PC-9 (cell line): ENCODE measurements at regions not wholly inside any gene's neighbourhood (a gene's known extent, or its start where the extent isn't known, plus 50 kb on each side); places are given as distances from the start of the nearest gene placed in this dataset.

Source experiments
- BruUV-seq: library from RNA; stranded (reverse); fragments of 400-500 nt; replicated peaks from 2 replicates; lab custom pipeline; 2021; lab: Mats Ljungman, UMichigan
- CTCF ChIA-PET: fragments of 300-600 bp; sonication (Branson Sonifier 250); formaldehyde crosslinking; loops from one replicate; lab custom pipeline; 2022; ENCODE audit warnings: antibody characterized with exemption; lab: Charles Lee
- POLR2A ChIA-PET: fragments of 300-600 bp; sonication (Branson Sonifier 250); formaldehyde crosslinking; loops from one replicate; lab custom pipeline; 2022; ENCODE audit warnings: antibody characterized with exemption; ENCODE audit not compliant: unreplicated experiment; lab: Charles Lee
- DNase-seq, 2 experiments: peaks; one replicate each; pipeline versions ENCODE4 v3.0.0 to v3.0.0-alpha.2; 2015 to 2022; ENCODE audit warnings: mixed read lengths in 1 of 2
- H2AFZ ChIP-seq: fragments of 200-600 bp; sonication (generic); 2 replicates; pipeline ENCODE4 v1.8.1; 2017; ENCODE audit warnings: antibody characterized with exemption
- H3F3A ChIP-seq: fragments of 200-600 bp; sonication (generic); 2 replicates; pipeline ENCODE4 v1.8.1; 2017; ENCODE audit warnings: antibody characterized with exemption, mild to moderate bottlenecking, low read depth; ENCODE audit not compliant: insufficient read depth
- H3K27ac ChIP-seq: fragments of 200-600 bp; sonication (generic); 2 replicates; pipeline ENCODE4 v1.6.1; 2016; ENCODE audit warnings: mixed run types
- H3K27me3 ChIP-seq: fragments of 200-600 bp; sonication (generic); 2 replicates; pipeline ENCODE4 v1.6.1; 2016; ENCODE audit warnings: low read depth, mixed run types; ENCODE audit not compliant: insufficient read depth
- H3K36me3 ChIP-seq: fragments of 200-600 bp; sonication (generic); 2 replicates; pipeline ENCODE4 v1.6.1; 2016; ENCODE audit warnings: low read depth, mixed run types
- H3K4me1 ChIP-seq: fragments of 200-600 bp; sonication (generic); replicated peaks from 2 replicates; pipeline ENCODE4 v1.6.1; 2016; ENCODE audit warnings: mixed run types; ENCODE audit not compliant: insufficient read depth
- H3K4me2 ChIP-seq: fragments of 200-600 bp; sonication (generic); 2 replicates; pipeline ENCODE4 v1.6.1; 2017; ENCODE audit warnings: mixed run types
- H3K4me3 ChIP-seq: fragments of 200-600 bp; sonication (generic); 2 replicates; pipeline ENCODE4 v1.6.1; 2016; ENCODE audit warnings: mixed run types
- H3K79me2 ChIP-seq: fragments of 200-600 bp; sonication (generic); 2 replicates; pipeline ENCODE4 v1.6.1; 2017; ENCODE audit warnings: low read depth, mixed run types
- H3K9me2 ChIP-seq: fragments of 200-600 bp; sonication (generic); 2 replicates; pipeline ENCODE4 v1.8.1; 2017; ENCODE audit warnings: mild to moderate bottlenecking; ENCODE audit not compliant: insufficient read depth
- H3K9me3 ChIP-seq: fragments of 200-600 bp; sonication (generic); 2 replicates; pipeline ENCODE4 v1.8.1; 2016; ENCODE audit warnings: low read depth; ENCODE audit not compliant: insufficient read depth
- H4K20me1 ChIP-seq: fragments of 200-600 bp; sonication (generic); 2 replicates; pipeline ENCODE4 v1.8.1; 2017; ENCODE audit not compliant: insufficient read depth
- EZH2 ChIP-seq: fragments of 200-600 bp; sonication (generic); IDR thresholded peaks from 2 replicates; pipeline ENCODE4 v1.8.0; 2017; ENCODE audit warnings: antibody characterized with exemption, low read depth
- intact Hi-C: fragments of 100-400 bp; cut with micrococcal nuclease; formaldehyde crosslinking; loops from one replicate; pipeline ENCODE4 v1.10.0; 2022; ENCODE audit not compliant: unreplicated experiment
- TF ChIP-seq, protein P1 (sequence below): fragments of 200-600 bp; sonication (generic); conservative IDR thresholded peaks from 2 replicates; pipeline ENCODE4 v1.6.1; 2017; ENCODE audit warnings: mixed run types, antibody characterized with exemption, mild to moderate bottlenecking, moderate library complexity

DNA sequence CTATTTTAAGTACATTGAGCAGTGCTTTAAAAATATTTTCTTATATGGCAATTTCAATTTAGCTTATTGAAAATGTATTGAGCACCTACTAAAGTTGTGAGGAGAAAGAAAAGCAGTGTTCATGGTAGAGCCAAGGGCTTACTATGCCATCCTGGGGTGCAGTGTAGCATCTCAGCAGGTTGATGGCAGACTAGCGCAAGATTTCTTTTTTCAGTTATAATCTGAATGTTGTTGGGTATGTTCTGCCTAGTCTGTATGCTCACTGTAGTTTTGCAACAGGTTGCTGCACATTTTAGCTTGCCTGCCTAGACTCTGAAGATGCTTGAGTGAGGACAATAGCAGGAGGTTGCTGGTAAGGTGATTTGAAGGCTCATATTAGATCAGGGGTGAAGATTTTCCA, 103.1 kb upstream of the UNC13C start:
- no peaks in the 10 kb centered on the region for H3K27me3 ChIP-seq
- H3K27ac ChIP-seq, result no peak overlapping the region
- no peaks in the 10 kb centered on the region for H3K9me3 ChIP-seq
- no TSS peak for BruUV-seq
- H3K4me2 ChIP-seq, result no peak overlapping the region
- no peak overlapping the region for H2AFZ ChIP-seq
- CTCF ChIA-PET, result no interaction called here
- no peaks in the 10 kb centered on the region for H3K79me2 ChIP-seq
- H3K9me2 ChIP-seq, result no peaks in the 10 kb centered on the region
- H3F3A ChIP-seq, result no peaks in the 10 kb centered on the region
- POLR2A ChIA-PET, result no interaction called here
- no peaks in the 10 kb centered on the region for H3K36me3 ChIP-seq
- DNase-seq, result no peak
- H4K20me1 ChIP-seq, result no peaks in the 10 kb centered on the region
- TF ChIP-seq, protein P1, sequence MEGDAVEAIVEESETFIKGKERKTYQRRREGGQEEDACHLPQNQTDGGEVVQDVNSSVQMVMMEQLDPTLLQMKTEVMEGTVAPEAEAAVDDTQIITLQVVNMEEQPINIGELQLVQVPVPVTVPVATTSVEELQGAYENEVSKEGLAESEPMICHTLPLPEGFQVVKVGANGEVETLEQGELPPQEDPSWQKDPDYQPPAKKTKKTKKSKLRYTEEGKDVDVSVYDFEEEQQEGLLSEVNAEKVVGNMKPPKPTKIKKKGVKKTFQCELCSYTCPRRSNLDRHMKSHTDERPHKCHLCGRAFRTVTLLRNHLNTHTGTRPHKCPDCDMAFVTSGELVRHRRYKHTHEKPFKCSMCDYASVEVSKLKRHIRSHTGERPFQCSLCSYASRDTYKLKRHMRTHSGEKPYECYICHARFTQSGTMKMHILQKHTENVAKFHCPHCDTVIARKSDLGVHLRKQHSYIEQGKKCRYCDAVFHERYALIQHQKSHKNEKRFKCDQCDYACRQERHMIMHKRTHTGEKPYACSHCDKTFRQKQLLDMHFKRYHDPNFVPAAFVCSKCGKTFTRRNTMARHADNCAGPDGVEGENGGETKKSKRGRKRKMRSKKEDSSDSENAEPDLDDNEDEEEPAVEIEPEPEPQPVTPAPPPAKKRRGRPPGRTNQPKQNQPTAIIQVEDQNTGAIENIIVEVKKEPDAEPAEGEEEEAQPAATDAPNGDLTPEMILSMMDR, result no peak
- no peak for TF ChIP-seq EZH2
- no peak overlapping the region for H3K4me3 ChIP-seq
- intact Hi-C loops, result no loop called here
- no peaks in the 10 kb centered on the region for H3K4me1 ChIP-seq

DNA sequence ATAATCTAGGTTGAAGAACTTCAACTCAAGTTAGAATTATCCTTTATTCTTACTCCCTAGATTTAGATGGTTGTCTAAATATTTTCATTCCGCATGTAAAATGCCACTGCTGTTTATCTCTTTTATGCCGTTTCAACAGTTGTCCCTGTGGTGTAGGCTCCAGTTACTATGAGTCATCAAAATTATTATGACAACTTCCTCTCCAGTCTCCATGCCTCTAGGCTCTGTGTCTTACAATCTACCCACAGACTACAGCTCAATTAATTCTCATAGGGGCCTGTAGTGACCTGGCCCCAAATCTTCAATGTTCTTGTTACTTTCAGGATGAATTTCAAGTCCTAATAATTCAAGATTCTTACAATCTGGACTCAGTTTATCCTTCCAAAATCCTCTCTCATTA, 105.8 kb upstream of the UNC13C start:
- H3K4me3 ChIP-seq, result no peak overlapping the region
- intact Hi-C loops, result no loop called here
- CTCF ChIA-PET, result no interaction called here
- no peaks in the 10 kb centered on the region for H3K4me1 ChIP-seq
- TF ChIP-seq, protein P1, result no peak
- TF ChIP-seq EZH2, result no peak
- H3K27ac ChIP-seq, result no peak overlapping the region
- no peaks in the 10 kb centered on the region for H3K27me3 ChIP-seq
- H3K9me2 ChIP-seq, result no peaks in the 10 kb centered on the region
- no peaks in the 10 kb centered on the region for H3K9me3 ChIP-seq
- no peaks in the 10 kb centered on the region for H4K20me1 ChIP-seq
- no peaks in the 10 kb centered on the region for H3F3A ChIP-seq
- H2AFZ ChIP-seq, result no peak overlapping the region
- POLR2A ChIA-PET, result no interaction called here
- H3K79me2 ChIP-seq, result no peaks in the 10 kb centered on the region
- DNase-seq, result no peak
- H3K4me2 ChIP-seq, result no peak overlapping the region
- no peaks in the 10 kb centered on the region for H3K36me3 ChIP-seq
- no TSS peak for BruUV-seq

DNA sequence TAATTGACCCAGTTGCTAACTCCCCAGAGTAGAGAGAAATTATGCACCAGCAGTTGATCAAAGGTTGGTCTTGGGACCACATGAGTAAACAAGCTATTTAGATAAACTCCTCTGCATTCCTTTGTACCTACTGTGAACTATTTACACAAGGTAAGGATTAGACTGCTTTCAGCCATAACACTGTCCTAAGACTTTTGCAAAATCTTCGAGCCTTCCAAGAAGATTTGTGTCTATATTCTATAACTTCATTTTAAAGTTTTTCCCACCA, 108.5 kb upstream of the UNC13C start:
- H4K20me1 ChIP-seq, result no peaks in the 10 kb centered on the region
- no peaks in the 10 kb centered on the region for H3K36me3 ChIP-seq
- no peak overlapping the region for H3K4me3 ChIP-seq
- CTCF ChIA-PET, result no interaction called here
- no peak overlapping the region for H2AFZ ChIP-seq
- H3F3A ChIP-seq, result no peaks in the 10 kb centered on the region
- H3K27me3 ChIP-seq, result no peaks in the 10 kb centered on the region
- H3K4me1 ChIP-seq, result no peaks in the 10 kb centered on the region
- H3K27ac ChIP-seq, result no peak overlapping the region
- POLR2A ChIA-PET, result no interaction called here
- intact Hi-C loops, result no loop called here
- no peaks in the 10 kb centered on the region for H3K79me2 ChIP-seq
- no peak overlapping the region for H3K4me2 ChIP-seq
- H3K9me3 ChIP-seq, result no peaks in the 10 kb centered on the region
- no peak for TF ChIP-seq EZH2
- TF ChIP-seq, protein P1, result no peak
- DNase-seq, result no peak
- BruUV-seq, result no TSS peak
- H3K9me2 ChIP-seq, result no peaks in the 10 kb centered on the region
